ENCODE measurements at regions not wholly inside any gene's neighbourhood (a gene's known extent, or its start where the extent isn't known, plus 50 kb on each side); places are given as distances from the start of the nearest gene placed in this dataset.

GRCh38 chr20:33926425-33926824 is 67.3 kb upstream of the RALY start:
- TF ChIP-seq CTCF (IDR thresholded peaks at IDR 0.05; ENCODE audit: low read length) = no peak
- no peak for TF ChIP-seq EZH2 (optimal IDR thresholded peaks at IDR 0.05; ENCODE audit: low read depth, low read length)

All from MM.1S (cell line).